ENCODE measurements at regions not wholly inside any gene's neighbourhood (a gene's known extent, or its start where the extent isn't known, plus 50 kb on each side); places are given as distances from the start of the nearest gene placed in this dataset.

- no peak overlapping the region for H4K8ac ChIP-seq (ENCODE audit: extremely low read depth, insufficient read depth, low read length)
- no peak for TF ChIP-seq E2F6 (IDR thresholded peaks at IDR 0.05)
- no peak for TF ChIP-seq BCL11A (IDR thresholded peaks at IDR 0.05; ENCODE audit: low read depth in 2 of 2, low read length in 2 of 2)
- no peak for TF ChIP-seq SUZ12 (IDR thresholded peaks at IDR 0.05; ENCODE audit: low read length)
- TF ChIP-seq ATF3 (IDR thresholded peaks at IDR 0.05; ENCODE audit: insufficient read depth, low read depth, low read length): no peak
- TF ChIP-seq NRF1 (IDR thresholded peaks at IDR 0.05; ENCODE audit: low read depth, low read length): no peak
- WGBS, 2 experiments (ENCODE audit: extremely low coverage in 1 of 2, insufficient coverage in 1 of 2, insufficient read length in 1 of 2, insufficient replicate concordance in 2 of 2, low coverage in 1 of 2, low lambda C conversion rate in 2 of 2, missing lambda C conversion rate in 1 of 2): 100% methylated on average over 1 of the region's 1 CpG; no CpG with 5 or more reads in 1 of the 2 experiments
Observed at GRCh38 chr2:103025056-103025455, 263.2 kb downstream of the TMEM182 start.

More at GRCh38 chr2:103025056-103025455, 263.2 kb downstream of the TMEM182 start:
- no peaks in the 10 kb centered on the region for H3K27me3 ChIP-seq (replicated peaks in 1 of 4; ENCODE audit: control insufficient read depth in 3 of 4, extremely low read depth in 1 of 4, insufficient read depth in 3 of 4, low read length in 3 of 4)
- no peak overlapping the region for H3K4me3 ChIP-seq (ENCODE audit: extremely low read depth in 1 of 4, insufficient read depth in 2 of 4, low read depth in 3 of 4, low read length in 4 of 4)
- H2BK15ac ChIP-seq (ENCODE audit: low read length): no peak overlapping the region
- no peak overlapping the region for H3K23ac ChIP-seq (ENCODE audit: insufficient read length)
- H2BK12ac ChIP-seq (ENCODE audit: low read depth, low read length): no peak overlapping the region
- no peak overlapping the region for H2BK5ac ChIP-seq (ENCODE audit: low read depth, low read length)
- no peak overlapping the region for H3K4ac ChIP-seq (replicated peaks; ENCODE audit: insufficient read length, low read depth, low read length)
- no peak overlapping the region for H3K4me2 ChIP-seq (ENCODE audit: insufficient read depth in 1 of 2, low read depth in 2 of 2, low read length in 2 of 2)
- H3K4me1 ChIP-seq (replicated peaks in 1 of 4; ENCODE audit: control insufficient read depth in 3 of 4, insufficient read depth in 4 of 4, low read length in 3 of 4): no peaks in the 10 kb centered on the region
- H2AFZ ChIP-seq (ENCODE audit: low read length): no peak overlapping the region
- H3K23me2 ChIP-seq (ENCODE audit: low read depth, low read length): no peaks in the 10 kb centered on the region
- no peaks in the 10 kb centered on the region for H3K79me2 ChIP-seq (ENCODE audit: control insufficient read depth in 1 of 2, insufficient read depth in 2 of 2, low read length in 2 of 2)
- H3K79me1 ChIP-seq (ENCODE audit: low read depth, low read length): no peaks in the 10 kb centered on the region
- no peaks in the 10 kb centered on the region for H3K36me3 ChIP-seq (ENCODE audit: control insufficient read depth in 2 of 4, insufficient read depth in 4 of 4, low read length in 3 of 4)
- no peak overlapping the region for H3K27ac ChIP-seq (ENCODE audit: low read depth, low read length)
- H3K9me3 ChIP-seq (ENCODE audit: insufficient read depth in 2 of 2, low read depth in 1 of 2, low read length in 1 of 2): no peaks in the 10 kb centered on the region
- no peak overlapping the region for H3K18ac ChIP-seq (ENCODE audit: extremely low read depth, low read length)
- FAIRE-seq: no peak
- no peak overlapping the region for H3K56ac ChIP-seq (replicated peaks; ENCODE audit: insufficient read length, low read depth, low read length)
- H3K14ac ChIP-seq (ENCODE audit: insufficient read length): no peak overlapping the region
- no peak overlapping the region for H4K91ac ChIP-seq (replicated peaks; ENCODE audit: insufficient read length, low read length)
- DNase-seq (ENCODE audit: low read depth in 1 of 2, low spot score in 2 of 2): no peak
- POLR2A ChIA-PET (ENCODE audit: partially characterized antibody): no interaction called here
- no peak overlapping the region for H2BK20ac ChIP-seq (ENCODE audit: low read length)
- H3K9ac ChIP-seq (replicated peaks in 1 of 4; ENCODE audit: extremely low read depth in 1 of 4, low read depth in 3 of 4, low read length in 3 of 4): no peak overlapping the region
- no peak overlapping the region for H2AK5ac ChIP-seq (ENCODE audit: low read depth, low read length)
- no peaks in the 10 kb centered on the region for H4K20me1 ChIP-seq (replicated peaks in 1 of 2; ENCODE audit: control insufficient read depth in 1 of 2, insufficient read depth in 2 of 2, low read length in 2 of 2)
- no peak overlapping the region for H4K5ac ChIP-seq (ENCODE audit: insufficient read length, low read depth, low read length)
- H2BK120ac ChIP-seq (replicated peaks; ENCODE audit: low read depth, low read length): no peak overlapping the region
- CTCF ChIA-PET (ENCODE audit: partially characterized antibody): interaction anchor here (0.9 to 1.5 kb wide), 2 partner anchors 185 to 237 kb away, joined by 3 read pairs; no protein-coding TSS in a partner anchor
